Neutrophil (primary cell): ENCODE measurements at regions not wholly inside any gene's neighbourhood (a gene's known extent, or its start where the extent isn't known, plus 50 kb on each side); places are given as distances from the start of the nearest gene placed in this dataset.
"Not testable (repeated sequence)": the region's sequence is repeated elsewhere in the genome, so short reads cannot be mapped to it uniquely, and the experiment has no call there.

Experiments used
- H3K27ac ChIP-seq: fragments of 200-600 bp; sonication (generic); 2 replicates; pipeline ENCODE4 v1.5.1; 2016; ENCODE audit warnings: mild to moderate bottlenecking, moderate library complexity
- H3K27me3 ChIP-seq: fragments of 200-600 bp; sonication (generic); 2 replicates; pipeline ENCODE4 v1.6.0; 2016; ENCODE audit warnings: mild to moderate bottlenecking
- H3K36me3 ChIP-seq: fragments of 200-600 bp; sonication (generic); 2 replicates; pipeline ENCODE4 v1.5.1; 2017
- H3K4me1 ChIP-seq, 2 experiments: fragments of 200-600 bp in 1 of 2; sonication (generic) in 1 of 2; 1 replicate in 1 of 2; 2 replicates in 1 of 2; pipeline versions ENCODE4 v1.5.1 to v1.6.1; 2013 to 2016; ENCODE audit warnings: low read depth in 1 of 2, low read length in 1 of 2, mild to moderate bottlenecking in 1 of 2, moderate library complexity in 1 of 2; ENCODE audit not compliant: control insufficient read depth in 1 of 2, insufficient read depth in 1 of 2
- H3K4me3 ChIP-seq, 2 experiments: fragments of 200-600 bp in 1 of 2; sonication (generic) in 1 of 2; 1 replicate in 1 of 2; 2 replicates in 1 of 2; pipeline ENCODE4 v1.5.1; 2013 to 2016; ENCODE audit warnings: low read depth in 1 of 2, low read length in 1 of 2, mild to moderate bottlenecking in 1 of 2, moderate library complexity in 1 of 2
- H3K9me3 ChIP-seq: fragments of 200-600 bp; sonication (generic); 2 replicates; pipeline ENCODE4 v1.5.1; 2016
- TF ChIP-seq, protein P1 (sequence below): fragments of 200-600 bp; sonication (generic); IDR thresholded peaks from 2 replicates; pipeline ENCODE4 v1.5.1; 2016; ENCODE audit warnings: antibody characterized with exemption

- no peaks in the 10 kb centered on the region for H3K36me3 ChIP-seq
- peaks cover 18 to 24% of the 10 kb centered on the region in 2 experiments for H3K4me1 ChIP-seq
- no peak overlapping the region for H3K27ac ChIP-seq
- H3K4me3 ChIP-seq: no peak overlapping the region
- no peaks in the 10 kb centered on the region for H3K9me3 ChIP-seq
- TF ChIP-seq, protein P1, sequence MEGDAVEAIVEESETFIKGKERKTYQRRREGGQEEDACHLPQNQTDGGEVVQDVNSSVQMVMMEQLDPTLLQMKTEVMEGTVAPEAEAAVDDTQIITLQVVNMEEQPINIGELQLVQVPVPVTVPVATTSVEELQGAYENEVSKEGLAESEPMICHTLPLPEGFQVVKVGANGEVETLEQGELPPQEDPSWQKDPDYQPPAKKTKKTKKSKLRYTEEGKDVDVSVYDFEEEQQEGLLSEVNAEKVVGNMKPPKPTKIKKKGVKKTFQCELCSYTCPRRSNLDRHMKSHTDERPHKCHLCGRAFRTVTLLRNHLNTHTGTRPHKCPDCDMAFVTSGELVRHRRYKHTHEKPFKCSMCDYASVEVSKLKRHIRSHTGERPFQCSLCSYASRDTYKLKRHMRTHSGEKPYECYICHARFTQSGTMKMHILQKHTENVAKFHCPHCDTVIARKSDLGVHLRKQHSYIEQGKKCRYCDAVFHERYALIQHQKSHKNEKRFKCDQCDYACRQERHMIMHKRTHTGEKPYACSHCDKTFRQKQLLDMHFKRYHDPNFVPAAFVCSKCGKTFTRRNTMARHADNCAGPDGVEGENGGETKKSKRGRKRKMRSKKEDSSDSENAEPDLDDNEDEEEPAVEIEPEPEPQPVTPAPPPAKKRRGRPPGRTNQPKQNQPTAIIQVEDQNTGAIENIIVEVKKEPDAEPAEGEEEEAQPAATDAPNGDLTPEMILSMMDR: no peak
- H3K27me3 ChIP-seq: peaks cover 21% of the 10 kb centered on the region
These were observed 53.3 kb upstream of the NOTCH1 start for GRCh38 chr9:136599074-136599531.

DNA sequence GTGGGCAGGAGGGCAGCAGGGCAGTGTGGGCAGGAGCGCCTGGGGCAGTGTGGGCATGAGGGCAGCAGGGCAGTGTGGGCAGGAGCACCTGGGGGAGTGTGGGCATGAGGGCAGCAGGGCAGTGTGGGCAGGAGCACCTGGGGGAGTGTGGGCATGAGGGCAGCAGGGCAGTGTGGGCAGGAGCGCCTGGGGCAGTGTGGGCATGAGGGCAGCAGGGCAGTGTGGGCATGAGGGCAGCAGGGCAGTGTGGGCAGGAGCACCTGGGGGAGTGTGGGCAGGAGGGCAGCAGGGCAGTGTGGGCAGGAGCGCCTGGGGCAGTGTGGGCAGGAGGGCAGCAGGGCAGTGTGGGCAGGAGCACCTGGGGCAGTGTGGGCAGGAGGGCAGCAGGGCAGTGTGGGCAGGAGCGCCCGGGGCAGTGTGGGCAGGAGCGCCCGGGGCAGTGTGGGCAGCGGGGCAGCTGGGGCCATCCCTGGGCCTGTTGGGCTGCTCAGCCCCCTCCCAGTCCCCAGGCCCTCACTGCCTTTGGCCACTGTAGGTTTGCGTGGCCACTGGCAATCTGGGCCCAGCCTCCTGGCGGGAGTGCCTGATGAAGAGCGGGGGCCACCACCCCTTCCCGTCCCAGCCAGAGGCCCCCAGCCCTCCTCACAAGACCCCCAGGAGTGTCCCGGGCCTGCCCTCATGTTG, 52.7 kb upstream of the NOTCH1 start:
- not testable (repeated sequence) for H3K36me3 ChIP-seq, H3K4me3 ChIP-seq, H3K9me3 ChIP-seq, H3K27ac ChIP-seq
- H3K27me3 ChIP-seq: peaks cover 21% of the 10 kb centered on the region
- H3K4me1 ChIP-seq: peaks cover 12 to 18% of the 10 kb centered on the region in 2 experiments

- TF ChIP-seq, protein P1: no peak
- Histone ChIP-seq H3K36me3 (no peaks in the 10 kb centered on the region), H3K4me3 (no peak overlapping the region), H3K4me1 (peaks cover 8 to 13% of the 10 kb centered on the region in 2 experiments), H3K27me3 (peaks cover 21% of the 10 kb centered on the region), H3K27ac (no peak overlapping the region), H3K9me3 (no peaks in the 10 kb centered on the region)
These were observed 52.1 kb upstream of the NOTCH1 start for GRCh38 chr9:136597965-136598364.

GRCh38 chr9:136597141-136597885, 51.5 kb upstream of the NOTCH1 start:
- H3K9me3 ChIP-seq: no peaks in the 10 kb centered on the region
- H3K4me3 ChIP-seq: no peak overlapping the region
- no peak overlapping the region for H3K27ac ChIP-seq
- TF ChIP-seq, protein P1: no peak
- no peaks in the 10 kb centered on the region for H3K36me3 ChIP-seq
- H3K27me3 ChIP-seq: peaks cover 21% of the 10 kb centered on the region
- H3K4me1 ChIP-seq: peaks cover 8 to 11% of the 10 kb centered on the region in 2 experiments

DNA sequence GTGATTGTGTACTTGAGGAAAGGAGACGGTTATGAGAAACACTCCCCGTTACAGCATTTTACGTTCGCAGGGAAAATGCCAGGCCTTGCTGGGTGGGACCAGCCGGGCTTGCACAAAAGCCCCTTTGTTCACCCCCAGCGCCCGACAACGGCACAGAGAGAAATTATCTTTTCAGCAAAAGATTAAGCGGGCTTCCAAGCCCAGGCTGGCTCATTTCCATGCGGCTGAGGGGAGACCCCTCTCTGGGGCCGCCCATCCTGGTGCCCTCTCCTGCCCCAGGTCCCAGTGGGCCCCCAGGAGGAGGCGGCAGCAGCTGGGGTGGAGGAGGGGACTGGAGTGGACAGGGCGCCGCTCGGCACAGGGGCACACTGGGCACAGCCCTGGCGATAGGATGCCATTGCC, 50.8 kb upstream of the NOTCH1 start:
- H3K27ac ChIP-seq: no peak overlapping the region
- H3K36me3 ChIP-seq: no peaks in the 10 kb centered on the region
- H3K9me3 ChIP-seq: no peaks in the 10 kb centered on the region
- H3K4me1 ChIP-seq: peaks cover 8 to 11% of the 10 kb centered on the region in 2 experiments
- peaks cover 16% of the 10 kb centered on the region for H3K27me3 ChIP-seq
- no peak overlapping the region for H3K4me3 ChIP-seq
- TF ChIP-seq, protein P1: no peak

GRCh38 chr9:136596217-136596616, 50.4 kb upstream of the NOTCH1 start:
- H3K4me1 ChIP-seq: peaks cover 8 to 11% of the 10 kb centered on the region in 2 experiments
- TF ChIP-seq, protein P1: no peak
- no peaks in the 10 kb centered on the region for H3K36me3 ChIP-seq
- no peaks in the 10 kb centered on the region for H3K9me3 ChIP-seq
- H3K27ac ChIP-seq: no peak overlapping the region
- peaks cover 16% of the 10 kb centered on the region for H3K27me3 ChIP-seq
- H3K4me3 ChIP-seq: no peak overlapping the region
